Suppressor macrophage (primary cell): ENCODE measurements at regions not wholly inside any gene's neighbourhood (a gene's known extent, or its start where the extent isn't known, plus 50 kb on each side); places are given as distances from the start of the nearest gene placed in this dataset.

Experiments
- DNase-seq, 4 experiments: peaks; one replicate each; pipeline ENCODE4 v3.0.0-alpha.2; 2020 to 2022

DNA sequence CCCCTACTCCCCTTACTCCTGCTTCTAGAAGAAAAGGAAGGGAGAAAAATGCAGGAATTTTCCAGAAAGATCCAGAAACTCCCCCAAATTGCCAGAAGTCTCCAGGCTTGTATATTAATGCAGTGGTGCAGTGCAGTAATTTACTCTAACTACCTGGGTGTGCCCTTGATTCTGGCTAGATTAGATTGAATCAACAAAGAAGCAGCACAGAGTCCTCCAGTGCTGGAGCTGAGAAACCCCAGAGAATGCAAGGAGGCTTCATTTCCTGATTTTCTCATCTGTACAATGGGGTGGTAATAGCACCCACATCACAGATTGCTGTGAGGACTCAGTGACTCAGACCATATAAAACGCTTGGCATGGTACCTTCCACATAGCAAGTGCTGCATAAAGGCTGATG lies 247.3 kb upstream of the RPL38 start:
- DNase-seq: no peak

DNA sequence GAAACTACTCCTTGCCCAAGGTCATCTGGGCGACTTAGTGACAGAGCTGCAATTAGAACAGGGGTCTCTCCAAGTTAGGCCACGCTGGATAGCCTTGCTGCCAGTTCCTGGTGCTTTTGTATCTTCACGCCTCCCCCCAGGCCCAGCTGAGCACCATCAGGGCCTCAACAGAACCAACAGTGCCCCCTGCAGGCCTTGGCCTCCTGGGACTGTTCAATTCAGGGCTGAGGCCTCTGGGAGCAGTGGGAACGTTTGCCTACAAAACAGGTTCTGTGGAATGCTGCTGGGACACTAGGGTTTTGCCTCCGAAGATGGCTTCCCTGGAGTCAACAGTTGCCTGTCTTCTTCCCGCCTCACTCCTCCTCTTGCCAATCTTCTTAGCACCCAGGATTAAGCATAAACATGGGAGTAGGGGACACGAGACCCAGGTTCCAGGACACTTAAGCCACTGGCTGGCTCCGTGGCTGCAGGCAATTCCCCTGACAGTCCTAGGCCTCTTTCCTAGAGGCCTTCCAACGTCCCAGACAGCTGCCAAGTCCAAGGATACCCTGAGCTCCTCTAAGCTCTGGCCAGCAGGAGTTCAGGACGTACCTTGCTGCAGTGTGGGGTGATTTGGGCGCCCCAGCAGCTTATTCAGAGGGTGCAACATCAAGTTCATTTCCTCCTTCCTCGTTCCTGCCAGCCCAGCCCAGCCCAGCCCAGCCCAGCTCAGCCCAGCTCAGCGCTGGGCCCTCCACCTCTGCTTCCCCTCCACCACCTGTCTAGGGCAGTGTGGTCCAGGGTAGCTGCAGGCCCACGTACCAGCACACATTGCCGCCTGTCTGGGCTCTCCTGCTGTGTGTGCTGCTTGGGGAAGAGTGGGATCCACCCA lies 246.6 kb upstream of the RPL38 start:
- DNase-seq: peak; percentile 60 to 79 (median 68)

DNA sequence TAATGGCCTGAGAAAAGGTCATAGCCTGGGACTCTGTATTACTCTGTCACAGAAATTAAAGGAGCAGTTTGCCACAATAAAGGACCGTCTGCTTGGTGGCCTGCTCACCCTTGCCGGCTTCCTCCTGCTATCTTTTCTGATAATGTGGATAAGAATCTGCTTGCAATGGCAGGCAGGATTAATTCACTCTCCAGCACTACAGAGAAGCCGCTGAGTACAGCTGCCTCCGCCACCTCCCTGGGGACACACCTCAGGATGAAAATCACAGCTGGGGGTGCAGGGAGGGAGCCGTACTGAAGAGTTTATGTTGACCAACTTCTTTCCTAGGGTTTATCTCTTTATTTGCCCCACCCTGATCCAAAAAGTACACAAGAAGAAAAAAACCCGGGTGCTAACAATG lies 245.9 kb upstream of the RPL38 start:
- DNase-seq: no peak

DNA sequence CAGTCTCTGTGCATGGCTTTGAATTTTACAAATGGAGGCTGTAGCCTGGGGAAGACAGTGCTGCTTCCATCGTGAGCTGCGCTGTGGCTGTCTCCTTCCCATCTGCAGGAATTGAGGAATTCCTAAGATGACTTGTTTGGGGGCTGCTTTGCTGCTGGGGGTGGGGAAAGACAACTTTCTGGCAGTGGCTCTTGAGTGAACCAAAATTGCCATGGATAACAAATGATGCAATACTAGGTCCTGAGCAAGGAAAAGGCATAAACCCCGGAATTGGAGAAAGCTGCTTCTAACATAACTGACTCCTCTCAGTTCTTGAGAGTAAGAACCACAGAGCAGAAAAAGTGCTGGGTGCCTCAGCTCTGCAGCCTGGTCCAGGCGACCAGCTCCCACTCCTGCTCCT lies 245.0 kb upstream of the RPL38 start:
- DNase-seq: no peak

DNA sequence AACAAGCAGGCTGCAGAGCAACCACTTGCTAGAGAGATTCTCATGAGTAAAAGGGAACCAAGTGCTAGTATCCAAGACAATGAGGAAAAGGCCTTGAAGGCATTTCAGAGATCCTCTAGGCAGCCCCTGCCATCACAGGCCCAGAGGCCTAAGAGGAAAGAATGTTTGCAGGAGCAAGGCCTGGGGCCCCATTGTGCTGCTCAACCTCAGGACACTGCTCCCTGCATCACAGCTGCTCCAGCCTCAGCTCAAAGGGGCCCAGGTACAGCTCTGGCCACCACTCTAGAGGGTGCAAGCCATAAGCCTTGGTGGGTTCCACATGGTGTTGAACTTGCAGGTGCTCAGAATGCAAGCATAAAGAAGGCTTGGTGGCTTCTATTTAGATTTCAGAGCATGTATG lies 243.0 kb upstream of the RPL38 start:
- DNase-seq: no peak

DNA sequence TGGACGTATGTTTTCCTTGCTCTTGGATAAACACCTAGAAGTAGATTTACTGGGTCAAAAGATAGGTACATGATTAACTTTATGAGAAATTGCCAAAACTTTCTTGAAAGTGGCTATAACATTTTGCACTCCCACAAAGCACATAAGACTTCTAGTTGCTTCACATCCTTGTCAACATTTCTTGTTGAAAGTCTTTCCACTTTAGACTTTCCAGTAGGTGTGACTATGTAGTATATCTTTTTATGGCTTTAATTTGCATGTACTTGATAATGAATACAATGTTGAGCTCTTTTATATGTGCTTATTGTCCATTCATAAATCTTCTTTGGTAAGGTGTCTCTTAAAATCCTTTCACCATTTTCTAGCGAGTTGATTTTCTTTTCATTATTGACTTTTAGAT lies 241.2 kb upstream of the RPL38 start:
- DNase-seq: no peak

DNA sequence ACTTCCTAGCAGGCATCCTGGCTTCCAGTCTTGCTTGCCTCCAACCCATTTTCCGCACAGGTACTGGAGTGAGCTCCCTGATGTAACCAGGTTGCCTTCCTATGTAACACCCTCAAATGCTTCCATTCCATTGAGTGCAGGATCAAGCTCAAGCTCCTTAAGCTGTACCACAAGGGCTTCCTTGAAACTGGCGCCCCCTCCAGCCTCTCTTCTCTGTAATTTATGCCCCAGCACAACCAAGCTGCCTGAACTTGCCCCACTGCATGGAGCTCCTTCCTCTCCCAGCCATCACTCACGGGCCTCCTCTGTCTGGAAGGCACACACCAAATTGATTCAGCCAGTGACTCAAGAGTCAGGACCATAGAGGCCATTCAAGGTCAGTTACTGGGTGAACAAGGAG lies 234.8 kb upstream of the RPL38 start:
- no peak for DNase-seq

DNA sequence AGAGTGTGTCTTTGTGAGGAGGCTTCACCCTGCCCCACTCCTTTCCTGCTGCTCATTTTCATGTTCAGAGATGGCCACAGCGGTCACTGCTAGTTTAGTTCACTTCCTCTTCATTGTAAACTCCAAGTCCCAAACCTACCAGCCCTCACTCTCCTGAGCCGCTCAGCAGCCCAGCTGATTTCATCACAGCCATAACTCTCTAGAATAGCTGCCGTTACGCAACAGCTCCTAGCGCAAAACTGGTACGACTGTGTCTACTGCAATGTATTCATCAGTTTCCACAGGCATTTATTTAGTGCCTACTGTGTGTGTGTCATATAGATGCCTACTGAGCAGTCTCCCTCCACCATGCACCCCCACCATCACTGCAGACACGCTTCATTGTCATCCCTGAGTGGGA lies 233.5 kb upstream of the RPL38 start:
- peak; percentile 91 to 95 (median 94) for DNase-seq

DNA sequence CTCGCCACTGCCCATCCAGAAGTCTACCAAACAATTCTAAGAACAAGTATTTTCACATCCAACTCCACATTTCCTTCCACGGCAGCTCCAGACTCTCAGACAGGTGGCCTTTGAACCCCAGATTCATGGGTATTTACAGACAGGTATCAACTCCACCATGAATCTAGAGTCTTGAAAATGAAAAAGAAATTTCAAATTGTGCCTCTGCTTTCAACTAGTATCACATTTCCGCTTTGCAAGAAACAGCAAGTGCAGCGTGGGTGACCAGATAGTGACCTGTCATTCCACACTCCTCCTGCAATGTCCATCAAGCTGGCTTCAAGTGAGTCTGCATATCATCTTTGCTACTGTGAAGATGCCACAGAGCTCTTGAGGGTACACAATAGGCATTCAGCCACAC lies 232.4 kb upstream of the RPL38 start:
- peak in 1 of 4 experiments; percentile 14 for DNase-seq

DNA sequence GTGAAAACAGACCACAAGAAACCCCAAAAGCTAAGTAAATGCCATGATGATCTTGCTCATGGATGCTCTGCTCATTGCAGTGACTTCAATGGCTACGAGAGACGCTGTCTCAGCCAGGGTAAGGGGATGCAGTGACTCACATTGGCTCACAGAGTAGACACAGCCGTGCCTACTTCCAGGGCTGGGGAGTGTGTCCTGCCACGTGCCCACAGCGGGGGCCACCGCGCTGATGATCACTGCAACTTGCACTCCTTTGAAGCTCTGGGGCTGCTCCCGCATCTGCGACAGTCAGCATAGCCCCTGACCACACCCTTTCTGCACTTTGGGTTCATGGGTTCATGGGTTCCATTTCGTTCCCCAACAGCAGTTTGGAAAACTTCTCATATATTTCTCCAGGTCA lies 231.4 kb upstream of the RPL38 start:
- no peak for DNase-seq

DNA sequence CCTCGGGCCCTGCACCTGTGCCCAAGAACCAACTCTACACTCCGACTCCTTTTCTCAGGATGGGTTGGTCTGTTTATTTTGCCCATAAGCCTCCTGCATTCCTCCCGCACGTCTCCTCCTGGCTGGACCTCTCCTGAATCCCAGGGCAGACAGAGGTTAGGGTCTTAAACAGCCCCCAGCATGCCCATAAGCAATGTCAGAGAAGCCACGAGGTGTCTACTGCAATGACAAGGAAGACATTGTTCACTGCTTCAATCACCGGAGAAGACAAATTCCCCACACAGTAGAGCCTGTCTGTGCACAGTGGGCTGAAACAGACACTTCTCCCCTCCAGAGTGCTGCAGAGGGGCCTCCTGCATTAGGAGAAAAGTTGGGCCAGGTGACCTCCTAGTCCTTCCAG lies 230.6 kb upstream of the RPL38 start:
- no peak for DNase-seq

DNA sequence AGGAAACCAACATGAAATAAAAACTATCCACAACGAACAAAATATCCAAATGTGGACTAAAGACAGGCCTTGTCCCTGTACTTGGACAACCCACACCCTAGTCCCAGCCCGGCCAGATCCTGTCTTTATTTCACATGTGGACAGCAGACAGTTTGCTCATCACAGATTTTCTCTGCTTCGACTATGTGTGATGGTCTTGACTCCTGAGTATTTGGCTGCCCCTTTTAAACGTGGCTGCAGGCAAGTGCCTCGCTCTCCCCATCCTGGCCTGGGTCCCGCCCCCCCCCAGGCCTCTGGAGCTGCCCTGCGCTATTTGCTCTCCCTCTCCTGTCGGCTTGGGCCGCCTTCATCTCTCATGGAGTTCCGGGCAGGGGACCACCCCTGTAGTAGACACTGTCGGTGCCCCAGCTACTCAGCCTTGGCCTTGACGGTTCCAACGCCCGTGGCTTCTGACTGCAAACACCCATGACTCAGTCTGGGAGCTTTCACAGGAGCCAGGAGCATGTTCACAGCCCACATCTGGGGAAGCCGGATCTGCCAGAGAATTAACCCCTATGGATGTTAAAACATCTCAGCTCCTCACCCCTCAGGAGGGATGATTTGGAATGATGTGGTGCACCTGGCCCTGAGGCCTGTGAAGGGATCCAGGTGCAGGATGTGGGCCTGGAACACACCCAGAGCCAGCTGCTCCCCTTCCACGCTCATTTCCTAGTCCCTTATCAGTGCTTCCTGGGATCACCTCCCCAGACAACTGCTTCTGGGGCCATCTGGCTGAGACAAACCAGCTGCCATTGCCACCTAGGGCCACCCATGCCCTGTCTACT lies 229.7 kb upstream of the RPL38 start:
- no peak for DNase-seq

DNA sequence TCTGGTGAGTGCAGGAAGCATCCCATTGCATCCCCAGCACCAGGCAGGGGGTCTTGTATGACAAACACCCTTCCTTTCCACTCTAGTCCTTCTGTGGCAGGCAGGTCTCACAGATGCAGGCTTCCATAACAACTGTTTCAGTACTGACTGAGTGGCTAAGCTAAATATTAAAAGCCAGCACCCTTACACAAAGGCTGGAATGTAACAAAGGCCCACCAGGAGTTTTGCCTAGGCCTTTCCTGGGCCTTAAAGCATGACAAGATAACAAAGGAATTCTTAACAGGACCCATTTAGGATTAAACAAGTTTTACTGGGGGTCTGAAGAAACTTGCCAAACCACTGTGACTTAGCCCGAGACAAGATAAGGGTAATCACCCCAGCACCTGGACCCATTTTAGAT lies 228.9 kb upstream of the RPL38 start:
- DNase-seq: no peak

DNA sequence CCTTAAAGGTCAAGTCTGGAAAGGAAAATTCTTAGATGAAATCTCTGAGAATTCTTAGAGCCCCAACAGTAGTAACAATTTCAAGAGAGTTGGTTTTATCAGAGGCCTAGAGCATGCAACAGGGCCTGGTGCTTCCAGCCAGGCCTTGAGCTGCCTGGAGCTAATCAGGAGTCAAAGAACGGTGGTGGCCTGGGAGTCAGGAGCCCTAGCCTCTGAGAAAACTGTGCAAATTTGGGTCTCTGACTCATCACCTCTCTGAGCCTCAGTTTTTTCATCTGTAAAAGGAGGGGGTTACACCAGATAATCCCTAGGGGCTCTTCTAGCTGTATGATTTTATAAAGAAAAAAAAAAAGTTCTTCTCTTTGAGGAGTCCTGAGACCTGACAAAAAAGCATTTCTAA lies 227.3 kb upstream of the RPL38 start:
- DNase-seq: no peak

DNA sequence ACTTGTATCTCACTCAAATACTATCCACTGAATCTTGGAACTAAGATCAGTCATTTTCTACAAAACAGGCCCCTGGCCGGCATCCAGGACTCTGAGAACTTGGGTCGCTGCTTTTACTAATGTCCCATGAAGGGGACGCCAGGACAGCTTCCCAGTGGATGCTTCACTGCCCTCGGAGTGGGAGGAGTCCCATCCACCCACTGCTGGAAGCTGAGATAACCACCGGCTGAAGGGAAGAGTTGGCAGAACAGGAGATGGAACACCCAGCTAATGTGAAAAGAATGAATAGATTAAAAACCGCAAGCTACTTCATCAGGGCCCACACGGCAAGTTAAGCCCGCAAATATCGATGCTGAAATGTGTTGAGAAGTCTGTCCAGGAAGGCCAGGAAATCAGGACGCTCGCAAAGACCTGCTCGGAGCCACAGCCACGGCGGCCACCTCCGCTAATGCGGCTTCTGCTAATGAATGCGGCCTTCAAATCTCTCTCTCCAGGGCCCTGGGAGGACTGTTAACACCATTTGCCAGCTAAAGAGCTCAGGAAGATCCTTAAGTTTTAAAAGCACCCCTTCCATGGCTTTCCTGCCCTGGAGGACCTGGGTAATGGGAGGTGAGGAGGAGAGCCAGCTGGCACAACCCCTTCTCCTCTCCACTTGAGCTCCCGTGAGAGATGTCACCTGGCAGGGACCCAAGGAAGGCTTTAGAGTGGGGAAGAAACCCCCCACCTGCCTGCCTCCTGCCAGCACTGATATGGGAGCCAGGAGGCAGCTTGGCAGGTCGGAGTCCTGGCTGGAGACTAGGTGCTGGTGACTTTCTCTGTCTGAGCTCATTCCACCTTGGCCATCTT lies 226.6 kb upstream of the RPL38 start:
- DNase-seq: no peak

DNA sequence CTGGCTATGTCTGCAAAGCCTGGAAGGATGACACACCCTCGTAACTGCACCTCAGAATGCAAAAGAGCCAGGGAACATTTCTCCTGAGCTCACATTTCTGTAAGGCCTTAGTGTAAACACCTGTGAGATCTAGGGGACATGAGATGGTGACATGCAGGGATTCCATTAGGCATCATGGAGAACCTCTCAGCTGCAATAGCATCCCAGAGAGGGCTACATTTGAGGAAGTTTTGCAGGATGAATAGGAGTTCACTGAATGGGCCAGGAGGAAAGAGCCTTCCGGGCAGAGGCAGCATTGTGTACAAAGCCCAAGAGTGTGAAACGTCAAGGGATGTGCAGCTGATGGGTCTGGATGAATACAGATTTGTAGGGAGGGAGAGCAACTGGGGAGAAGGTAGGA lies 223.0 kb upstream of the RPL38 start:
- DNase-seq: no peak

DNA sequence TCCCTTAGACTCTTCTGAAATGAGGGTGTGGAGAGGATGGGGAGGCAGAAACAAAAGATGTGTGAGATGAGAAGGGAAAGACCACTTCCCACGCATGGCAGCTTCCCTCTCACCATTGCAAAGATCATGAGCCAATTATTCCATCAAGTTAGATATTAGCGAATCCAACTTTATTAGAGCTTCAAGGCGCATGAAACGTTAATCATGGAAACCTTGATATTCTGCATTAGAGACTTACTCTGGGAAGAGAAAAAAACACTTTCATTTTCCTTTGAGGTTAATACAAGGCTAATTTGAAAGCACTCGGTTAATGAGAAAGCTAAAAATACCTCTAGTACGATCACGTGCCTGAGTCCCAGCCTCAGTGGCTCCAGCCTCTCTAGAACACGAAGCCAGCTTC lies 220.6 kb upstream of the RPL38 start:
- DNase-seq: no peak

DNA sequence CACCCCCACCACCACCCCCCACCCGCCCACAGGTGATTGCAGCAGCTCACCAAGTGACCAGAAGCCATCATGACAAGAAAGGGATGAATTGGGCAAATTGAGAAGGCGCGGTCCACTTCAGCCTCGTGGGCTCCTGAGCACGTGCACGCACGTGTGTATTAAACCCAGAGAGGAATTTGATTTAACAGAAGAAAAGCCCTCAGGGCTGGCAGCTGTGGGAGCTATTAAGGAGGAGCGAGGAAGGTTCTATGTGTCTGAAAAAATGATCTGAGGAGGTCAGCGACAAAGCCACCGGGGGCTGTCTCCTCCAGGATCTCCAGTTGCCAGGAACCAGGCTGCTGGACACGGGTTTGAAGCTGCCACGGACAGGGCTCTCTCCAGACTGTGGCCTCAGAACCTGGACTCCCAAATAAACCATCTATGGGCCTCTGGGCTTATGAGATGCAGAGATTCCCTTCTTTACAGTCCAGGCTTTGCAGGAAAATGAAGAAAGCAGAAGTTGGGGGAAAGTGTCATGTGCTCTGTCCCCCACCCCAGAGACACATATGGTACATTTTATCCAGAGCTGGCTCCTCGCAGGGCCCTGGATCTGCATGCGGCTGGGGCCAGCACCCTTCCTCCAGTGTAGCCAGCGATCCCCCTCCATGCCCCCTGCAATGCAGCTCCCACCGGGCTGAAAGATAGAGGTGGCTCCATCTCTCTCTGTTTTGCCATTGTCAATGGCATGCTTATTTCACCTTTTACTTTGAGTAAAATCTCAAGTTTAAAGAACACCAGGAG lies 219.7 kb upstream of the RPL38 start:
- DNase-seq: peak; percentile 24 to 57 (median 47)

DNA sequence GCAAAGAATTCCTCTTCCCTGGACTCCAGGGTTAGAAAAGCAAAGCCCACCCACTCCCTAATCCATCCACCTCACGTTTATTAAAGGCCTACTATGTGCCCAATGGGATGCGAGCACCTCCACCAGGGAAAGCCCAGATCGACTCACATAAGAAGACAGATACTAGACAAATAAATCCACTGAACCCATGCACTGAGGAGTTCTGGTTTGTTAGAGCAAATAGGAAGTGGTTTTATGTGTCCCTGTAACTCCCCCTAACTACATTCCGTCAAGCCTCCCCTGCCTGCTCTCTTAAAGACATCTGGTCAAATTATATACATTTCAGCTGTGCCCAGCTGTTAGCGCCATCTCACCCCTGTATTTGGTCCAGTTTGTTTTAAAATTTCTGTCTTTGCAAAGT lies 218.5 kb upstream of the RPL38 start:
- peak in 3 of 4 experiments; percentile 23 to 54 (median 24) for DNase-seq

DNA sequence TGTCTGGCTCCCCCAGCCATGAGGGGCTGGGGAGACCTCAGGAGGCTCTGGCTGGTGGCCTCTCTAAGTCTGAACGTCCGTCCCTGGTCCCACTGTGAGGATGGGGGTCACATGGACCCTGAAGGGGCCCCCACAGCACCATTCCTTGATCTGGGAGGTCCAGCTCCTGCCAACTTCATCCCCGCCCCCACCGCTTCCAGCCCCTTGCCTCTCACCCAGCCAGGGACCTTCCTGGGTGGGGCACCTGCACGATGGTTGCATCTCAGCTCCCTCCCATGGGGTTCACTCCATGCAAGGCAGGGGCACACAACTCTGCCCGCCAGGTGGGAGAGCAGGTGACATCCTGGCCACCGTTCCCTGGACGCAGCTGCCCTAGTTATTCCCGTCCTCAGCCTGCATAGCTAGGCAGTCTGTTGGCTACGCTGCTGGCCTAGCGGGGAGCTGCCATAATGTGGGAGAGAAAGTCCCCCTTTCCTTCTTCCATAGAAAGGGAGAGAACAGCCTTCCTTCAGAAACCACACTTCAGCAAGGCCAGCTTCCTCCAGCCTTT lies 217.9 kb upstream of the RPL38 start:
- no peak for DNase-seq

DNA sequence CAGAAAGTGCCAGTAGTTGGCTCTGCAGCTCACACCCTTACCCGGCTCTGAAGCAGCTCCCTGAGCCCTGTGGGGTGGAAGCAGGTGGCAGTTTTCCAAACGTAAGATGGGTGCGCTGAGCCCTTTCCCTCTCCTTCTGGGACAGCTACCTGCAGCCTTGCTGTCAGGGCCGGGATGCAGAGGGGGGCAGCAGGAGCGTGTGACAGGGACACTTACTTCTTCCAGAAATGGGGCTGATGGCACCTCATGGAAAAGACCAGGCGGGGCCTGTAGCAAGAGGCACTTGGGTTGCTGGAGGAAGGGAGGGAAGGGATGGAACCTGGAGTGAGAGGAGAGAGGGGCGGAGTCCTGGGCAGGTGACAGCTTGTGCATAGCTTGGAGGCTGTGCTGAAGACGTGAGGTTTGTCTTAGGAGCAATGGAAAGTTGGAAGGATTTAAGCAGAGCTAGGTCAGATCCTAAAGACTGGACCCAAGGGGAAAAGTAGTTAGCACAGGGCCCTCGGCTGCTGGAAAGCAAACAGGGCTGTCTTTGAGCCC lies 216.8 kb upstream of the RPL38 start:
- DNase-seq: no peak

DNA sequence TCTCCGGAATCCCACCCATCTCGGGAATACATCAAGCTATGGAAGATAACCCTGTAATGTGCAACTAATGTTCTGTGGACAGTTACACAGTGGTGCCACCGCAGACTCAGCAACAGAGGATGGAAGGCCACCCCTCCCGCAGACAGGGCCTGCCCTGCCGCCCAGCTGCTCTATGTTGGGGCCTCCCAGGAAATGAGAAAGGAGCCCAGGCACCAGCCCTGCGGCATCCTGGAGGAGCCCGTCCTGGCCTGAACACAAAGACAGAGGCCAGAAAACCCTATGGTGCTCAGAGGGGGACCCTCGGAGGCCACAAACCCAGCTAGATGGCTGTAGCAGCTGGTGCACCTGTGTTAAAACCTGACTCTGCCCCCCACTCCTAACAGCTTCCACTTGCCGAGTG lies 216.1 kb upstream of the RPL38 start:
- no peak for DNase-seq
